Endothelial cell of umbilical vein (primary cell): ENCODE measurements at regions not wholly inside any gene's neighbourhood (a gene's known extent, or its start where the extent isn't known, plus 50 kb on each side); places are given as distances from the start of the nearest gene placed in this dataset.

Experiments used
- BruUV-seq: library from RNA; stranded (reverse); fragments of 400-500 nt; replicated peaks from 2 replicates; lab custom pipeline; 2021; lab: Mats Ljungman, UMichigan
- CTCF ChIA-PET: fragments of 300-600, 350-600 bp; sonication (Branson Sonifier 250); formaldehyde crosslinking; loops from one replicate; lab custom pipeline; 2021; ENCODE audit warnings: antibody characterized with exemption, inconsistent platforms; lab: Charles Lee
- POLR2A ChIA-PET: fragments of 300-600, 350-600 bp; sonication (Branson Sonifier 250); formaldehyde crosslinking; loops from one replicate; lab custom pipeline; 2021; ENCODE audit warnings: antibody characterized with exemption, inconsistent platforms; lab: Charles Lee
- DNase-seq: peaks from one replicate; pipeline ENCODE4 v3.0.0-alpha.2; 2011; ENCODE audit warnings: low read depth, low spot score
- FAIRE-seq: peaks from 2 replicates; lab custom pipeline; 2011; peaks lifted over from hg19 to GRCh38; lab: Jason Lieb, UNC
- H2AFZ ChIP-seq: 2 replicates; pipeline ENCODE4 v1.6.0; 2012; ENCODE audit warnings: low read depth, low read length, control low read depth, inconsistent platforms
- H3K27ac ChIP-seq: 2 replicates; pipeline ENCODE4 v1.5.1; 2011; ENCODE audit warnings: low read depth, mild to moderate bottlenecking, control low read depth, low read length, moderate library complexity; ENCODE audit not compliant: insufficient read depth
- H3K27me3 ChIP-seq, 2 experiments: 2 replicates each; pipeline versions ENCODE4 v1.6.0 to v1.6.1; 2011; ENCODE audit warnings: low read length in 2 of 2, mixed read lengths in 1 of 2; ENCODE audit not compliant: control insufficient read depth in 2 of 2, insufficient read depth in 2 of 2
- H3K36me3 ChIP-seq, 2 experiments: 2 replicates in 1 of 2; 3 replicates in 1 of 2; pipeline ENCODE4 v1.5.1; 2011; ENCODE audit warnings: low read length in 2 of 2, mild to moderate bottlenecking in 1 of 2, moderate library complexity in 1 of 2; ENCODE audit not compliant: control insufficient read depth in 2 of 2, insufficient read depth in 2 of 2; ENCODE audit errors: extremely low read depth in 1 of 2
- H3K4me1 ChIP-seq: 3 replicates; pipeline ENCODE4 v1.5.1; 2011; ENCODE audit warnings: mild to moderate bottlenecking, low read length; ENCODE audit not compliant: control insufficient read depth, insufficient read depth; ENCODE audit errors: extremely low read depth
- H3K4me2 ChIP-seq: 2 replicates; pipeline ENCODE4 v1.6.1; 2011; ENCODE audit warnings: low read length, control low read depth, mixed read lengths; ENCODE audit not compliant: insufficient read depth
- H3K4me3 ChIP-seq, 3 experiments: fragments of 200-600 bp in 1 of 3; sonication (generic), shearing (Covaris generic) in 1 of 3; replicated peaks in 1 of 3; 2 replicates each; pipeline ENCODE4 v1.5.1; 2011 to 2016; ENCODE audit warnings: control low read depth in 3 of 3, low read length in 3 of 3, mild to moderate bottlenecking in 2 of 3, inconsistent platforms in 1 of 3, low read depth in 1 of 3, moderate library complexity in 1 of 3; ENCODE audit not compliant: insufficient read depth in 1 of 3
- H3K79me2 ChIP-seq: 2 replicates; pipeline ENCODE4 v1.6.0; 2012; ENCODE audit warnings: low read length, inconsistent platforms; ENCODE audit not compliant: control insufficient read depth, insufficient read depth
- H3K9ac ChIP-seq: replicated peaks from 2 replicates; pipeline ENCODE3; 2011; ENCODE audit warnings: low read length, control low read depth; ENCODE audit not compliant: insufficient read depth; ENCODE audit errors: extremely low read depth
- H3K9me1 ChIP-seq: replicated peaks from 3 replicates; pipeline ENCODE4 v1.6.0; 2011; ENCODE audit warnings: mild to moderate bottlenecking, low read length; ENCODE audit not compliant: control insufficient read depth, insufficient read depth; ENCODE audit errors: extremely low read depth
- H3K9me3 ChIP-seq: replicated peaks from 2 replicates; pipeline ENCODE4 v1.5.1; 2012; ENCODE audit warnings: low read length, inconsistent platforms; ENCODE audit not compliant: control insufficient read depth, insufficient read depth
- H4K20me1 ChIP-seq: replicated peaks from 2 replicates; pipeline ENCODE3; 2011; ENCODE audit warnings: mild to moderate bottlenecking, low read length; ENCODE audit not compliant: control insufficient read depth, insufficient read depth; ENCODE audit errors: extremely low read depth
- EZH2 ChIP-seq: IDR thresholded peaks from 2 replicates; pipeline ENCODE4 v1.6.1; 2012; ENCODE audit warnings: borderline replicate concordance, low read depth, mild to moderate bottlenecking, moderate library complexity, low read length, inconsistent platforms; ENCODE audit not compliant: severe bottlenecking
- FOS ChIP-seq: IDR thresholded peaks from 2 replicates; pipeline ENCODE4 v1.6.1; 2011; ENCODE audit warnings: mild to moderate bottlenecking, low read length, moderate library complexity, borderline replicate concordance; ENCODE audit not compliant: insufficient read depth
- GATA2 ChIP-seq: IDR thresholded peaks from 2 replicates; pipeline ENCODE4 v1.7.0; 2011; ENCODE audit warnings: low read depth, mild to moderate bottlenecking, moderate library complexity, mixed read lengths, low read length; ENCODE audit not compliant: insufficient read length, insufficient read depth
- JUN ChIP-seq: IDR thresholded peaks from 2 replicates; pipeline ENCODE4 v1.6.1; 2011; ENCODE audit warnings: borderline replicate concordance, low read depth; ENCODE audit not compliant: insufficient read length, insufficient read depth
- MYC ChIP-seq: IDR thresholded peaks from one replicate; pipeline ENCODE4 v1.6.1; 2011; ENCODE audit warnings: mild to moderate bottlenecking, low read depth, low read length
- POLR2A ChIP-seq: IDR thresholded peaks from 2 replicates; pipeline ENCODE4 v1.6.1; 2012; ENCODE audit warnings: low read depth, mild to moderate bottlenecking, control low read depth, low read length
- POLR2AphosphoS5 ChIP-seq: IDR thresholded peaks from 2 replicates; pipeline ENCODE4 v1.6.1; 2012; ENCODE audit warnings: low read depth, mild to moderate bottlenecking, control low read depth, low read length, moderate library complexity; ENCODE audit not compliant: insufficient read depth
- dilution Hi-C: fragments of 300-500 bp; cut with MboI; formaldehyde crosslinking; loops from one replicate; pipeline ENCODE4 v1.15.0; 2019; ENCODE audit warnings: low sequenced_read_pairs; ENCODE audit not compliant: extremely low pct_ligation_motif_present
- intact Hi-C: fragments of 100-400 bp; cut with micrococcal nuclease; formaldehyde crosslinking; loops from one replicate; pipeline ENCODE4 v1.10.0; 2022
- TF ChIP-seq, protein P1 (sequence below), 2 donors: IDR thresholded peaks; 1 replicate in 1 of 2; 2 replicates in 1 of 2; pipeline ENCODE4 v1.5.1; 2011; ENCODE audit warnings: low read length in 2 of 2, mild to moderate bottlenecking in 2 of 2, moderate library complexity in 2 of 2, control low read depth in 1 of 2, inconsistent platforms in 1 of 2, low read depth in 1 of 2; ENCODE audit not compliant: insufficient read depth in 1 of 2; ENCODE audit errors: extremely low read depth in 1 of 2
- TF ChIP-seq, protein P2 (sequence below): IDR thresholded peaks from 2 replicates; pipeline ENCODE4 v1.6.1; 2011; ENCODE audit not compliant: insufficient read depth, insufficient read length

DNA sequence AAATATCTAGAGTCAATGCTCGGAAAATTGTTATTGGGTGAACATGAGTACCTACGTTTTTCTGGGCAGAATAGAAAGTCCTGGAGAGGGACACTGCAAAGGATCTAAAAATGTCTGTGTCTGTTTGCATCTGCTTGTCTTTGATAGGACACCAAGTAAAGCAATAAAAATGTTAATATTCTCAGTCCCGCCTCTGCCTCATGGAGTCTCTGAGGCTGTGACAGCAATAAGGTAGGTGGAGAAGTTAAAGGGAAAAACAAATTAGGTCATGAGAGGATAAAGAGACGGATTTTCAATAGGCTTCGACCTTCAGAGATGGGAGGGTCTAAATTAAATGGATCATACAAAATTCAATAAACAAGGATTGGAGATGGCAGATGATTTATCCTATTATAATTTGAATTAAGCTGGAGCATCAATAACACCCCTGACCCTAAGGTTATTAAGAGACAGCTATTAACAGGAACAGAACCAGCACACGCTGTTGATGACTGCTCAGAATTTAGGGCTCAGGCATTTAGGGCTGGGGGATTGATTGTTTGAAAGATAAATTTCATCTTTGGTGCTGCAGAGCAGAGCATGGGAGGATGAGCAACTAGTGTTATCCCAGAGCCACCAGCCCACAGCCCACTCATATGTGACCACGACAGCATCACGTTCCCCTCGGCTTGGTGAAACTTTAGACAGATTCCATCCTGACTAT, 620.3 kb upstream of the CDH4 start:
- no peak overlapping the region for H3K27ac ChIP-seq
- CTCF ChIA-PET, result no interaction called here
- H3K4me2 ChIP-seq, result no peak overlapping the region
- H3K4me1 ChIP-seq, result no peaks in the 10 kb centered on the region
- no peaks in the 10 kb centered on the region for H4K20me1 ChIP-seq
- peaks cover 11% of the 10 kb centered on the region for H3K9me3 ChIP-seq
- no peak overlapping the region for H3K4me3 ChIP-seq
- FAIRE-seq (no peak), DNase-seq (no peak)
- no peak overlapping the region for H3K9ac ChIP-seq
- no peak for TF ChIP-seq EZH2
- TF ChIP-seq MYC, result no peak
- TF ChIP-seq, protein P1, sequence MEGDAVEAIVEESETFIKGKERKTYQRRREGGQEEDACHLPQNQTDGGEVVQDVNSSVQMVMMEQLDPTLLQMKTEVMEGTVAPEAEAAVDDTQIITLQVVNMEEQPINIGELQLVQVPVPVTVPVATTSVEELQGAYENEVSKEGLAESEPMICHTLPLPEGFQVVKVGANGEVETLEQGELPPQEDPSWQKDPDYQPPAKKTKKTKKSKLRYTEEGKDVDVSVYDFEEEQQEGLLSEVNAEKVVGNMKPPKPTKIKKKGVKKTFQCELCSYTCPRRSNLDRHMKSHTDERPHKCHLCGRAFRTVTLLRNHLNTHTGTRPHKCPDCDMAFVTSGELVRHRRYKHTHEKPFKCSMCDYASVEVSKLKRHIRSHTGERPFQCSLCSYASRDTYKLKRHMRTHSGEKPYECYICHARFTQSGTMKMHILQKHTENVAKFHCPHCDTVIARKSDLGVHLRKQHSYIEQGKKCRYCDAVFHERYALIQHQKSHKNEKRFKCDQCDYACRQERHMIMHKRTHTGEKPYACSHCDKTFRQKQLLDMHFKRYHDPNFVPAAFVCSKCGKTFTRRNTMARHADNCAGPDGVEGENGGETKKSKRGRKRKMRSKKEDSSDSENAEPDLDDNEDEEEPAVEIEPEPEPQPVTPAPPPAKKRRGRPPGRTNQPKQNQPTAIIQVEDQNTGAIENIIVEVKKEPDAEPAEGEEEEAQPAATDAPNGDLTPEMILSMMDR (IDR thresholded peaks at IDR 0.05; ENCODE audit: extremely low read depth in 1 of 2, insufficient read depth in 1 of 2, low read depth in 1 of 2, low read length in 2 of 2), result no peak
- no peak for TF ChIP-seq POLR2A
- TF ChIP-seq FOS, result no peak
- no peak for TF ChIP-seq POLR2AphosphoS5
- TF ChIP-seq GATA2, result no peak
- no peak for TF ChIP-seq JUN
- TF ChIP-seq, protein P2, sequence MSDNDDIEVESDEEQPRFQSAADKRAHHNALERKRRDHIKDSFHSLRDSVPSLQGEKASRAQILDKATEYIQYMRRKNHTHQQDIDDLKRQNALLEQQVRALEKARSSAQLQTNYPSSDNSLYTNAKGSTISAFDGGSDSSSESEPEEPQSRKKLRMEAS, result no peak
- H2AFZ ChIP-seq, result no peak overlapping the region
- H3K9me1 ChIP-seq, result no peaks in the 10 kb centered on the region
- H3K36me3 ChIP-seq, result no peaks in the 10 kb centered on the region
- no peaks in the 10 kb centered on the region for H3K79me2 ChIP-seq
- intact Hi-C loops (no loop called here), dilution Hi-C loops (no loop called here)
- no TSS peak for BruUV-seq
- POLR2A ChIA-PET, result interaction anchor here (0.6 kb wide), 1 partner anchor 269 kb away, joined by 3 read pairs; no protein-coding TSS in a partner anchor
- no peaks in the 10 kb centered on the region for H3K27me3 ChIP-seq
